ENCODE measurements at regions not wholly inside any gene's neighbourhood (a gene's known extent, or its start where the extent isn't known, plus 50 kb on each side); places are given as distances from the start of the nearest gene placed in this dataset.

DNA sequence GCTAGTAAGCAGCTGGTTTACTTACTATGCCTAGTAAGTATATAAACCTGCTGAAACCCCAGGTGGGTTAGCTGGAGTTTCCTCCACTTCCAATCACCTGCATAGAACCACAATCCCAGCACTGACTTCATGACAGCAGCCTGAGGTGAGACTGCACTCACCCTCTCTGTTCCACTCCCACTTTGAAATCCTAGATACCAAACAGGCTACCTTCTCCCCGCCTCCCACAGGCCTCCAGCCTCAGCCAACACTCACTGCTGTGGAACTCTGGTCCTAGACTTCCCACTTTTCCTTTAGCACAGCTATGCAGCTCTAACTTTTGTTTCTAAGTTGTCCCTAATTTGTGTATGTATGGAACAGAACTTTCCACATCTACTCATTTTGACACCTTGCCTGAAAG lies 149.7 kb upstream of the ARID1B start:
- TF ChIP-seq, protein P1, sequence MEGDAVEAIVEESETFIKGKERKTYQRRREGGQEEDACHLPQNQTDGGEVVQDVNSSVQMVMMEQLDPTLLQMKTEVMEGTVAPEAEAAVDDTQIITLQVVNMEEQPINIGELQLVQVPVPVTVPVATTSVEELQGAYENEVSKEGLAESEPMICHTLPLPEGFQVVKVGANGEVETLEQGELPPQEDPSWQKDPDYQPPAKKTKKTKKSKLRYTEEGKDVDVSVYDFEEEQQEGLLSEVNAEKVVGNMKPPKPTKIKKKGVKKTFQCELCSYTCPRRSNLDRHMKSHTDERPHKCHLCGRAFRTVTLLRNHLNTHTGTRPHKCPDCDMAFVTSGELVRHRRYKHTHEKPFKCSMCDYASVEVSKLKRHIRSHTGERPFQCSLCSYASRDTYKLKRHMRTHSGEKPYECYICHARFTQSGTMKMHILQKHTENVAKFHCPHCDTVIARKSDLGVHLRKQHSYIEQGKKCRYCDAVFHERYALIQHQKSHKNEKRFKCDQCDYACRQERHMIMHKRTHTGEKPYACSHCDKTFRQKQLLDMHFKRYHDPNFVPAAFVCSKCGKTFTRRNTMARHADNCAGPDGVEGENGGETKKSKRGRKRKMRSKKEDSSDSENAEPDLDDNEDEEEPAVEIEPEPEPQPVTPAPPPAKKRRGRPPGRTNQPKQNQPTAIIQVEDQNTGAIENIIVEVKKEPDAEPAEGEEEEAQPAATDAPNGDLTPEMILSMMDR (conservative IDR thresholded peaks at IDR 0.05; ENCODE audit: low read depth, low read length), result no peak
- TF ChIP-seq SMC3 (IDR thresholded peaks at IDR 0.05; ENCODE audit: low read depth, low read length) (no peak), MAFK (IDR thresholded peaks at IDR 0.05; ENCODE audit: low read depth, low read length) (no peak), CEBPB (IDR thresholded peaks at IDR 0.05; ENCODE audit: low read depth, low read length) (no peak), POLR2A (IDR thresholded peaks at IDR 0.05; ENCODE audit: low read depth, low read length) (no peak), RFX5 (IDR thresholded peaks at IDR 0.05; ENCODE audit: low read depth, low read length) (no peak), RAD21 (IDR thresholded peaks at IDR 0.05; ENCODE audit: low read length) (no peak), BHLHE40 (IDR thresholded peaks at IDR 0.05; ENCODE audit: low read depth, low read length) (no peak), NFE2L2 (IDR thresholded peaks at IDR 0.05; ENCODE audit: low read depth, low read length) (no peak), CHD1 (IDR thresholded peaks at IDR 0.05; ENCODE audit: low read depth, low read length) (no peak)
- TF ChIP-seq, protein P2, sequence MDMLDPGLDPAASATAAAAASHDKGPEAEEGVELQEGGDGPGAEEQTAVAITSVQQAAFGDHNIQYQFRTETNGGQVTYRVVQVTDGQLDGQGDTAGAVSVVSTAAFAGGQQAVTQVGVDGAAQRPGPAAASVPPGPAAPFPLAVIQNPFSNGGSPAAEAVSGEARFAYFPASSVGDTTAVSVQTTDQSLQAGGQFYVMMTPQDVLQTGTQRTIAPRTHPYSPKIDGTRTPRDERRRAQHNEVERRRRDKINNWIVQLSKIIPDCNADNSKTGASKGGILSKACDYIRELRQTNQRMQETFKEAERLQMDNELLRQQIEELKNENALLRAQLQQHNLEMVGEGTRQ (IDR thresholded peaks at IDR 0.05; ENCODE audit: low read depth, low read length), result no peak
